ENCODE measurements at regions not wholly inside any gene's neighbourhood (a gene's known extent, or its start where the extent isn't known, plus 50 kb on each side); places are given as distances from the start of the nearest gene placed in this dataset.
"Not testable (repeated sequence)": the region's sequence is repeated elsewhere in the genome, so short reads cannot be mapped to it uniquely, and the experiment has no call there.

GRCh38 chr2:175684466-175684865 is 317.6 kb downstream of the LNPK start:
- DNase-seq (ENCODE audit: low read depth) = no peak

GRCh38 chr2:175679728-175680127 is 322.3 kb downstream of the LNPK start:
- DNase-seq (ENCODE audit: low read depth) = no peak

- no peak for DNase-seq (ENCODE audit: low read depth)
Measured at GRCh38 chr2:175679231-175679630, 322.8 kb downstream of the LNPK start.

- no peak for DNase-seq (ENCODE audit: low read depth)
Measured at GRCh38 chr2:175677880-175678279, 324.2 kb downstream of the LNPK start.

- DNase-seq (ENCODE audit: low read depth) = no peak
Measured at GRCh38 chr2:175676813-175677212, 325.3 kb downstream of the LNPK start.

GRCh38 chr2:175668804-175669203 is 333.3 kb downstream of the LNPK start:
- DNase-seq (ENCODE audit: low read depth) = not testable (repeated sequence)

GRCh38 chr2:175662335-175662734 is 339.7 kb downstream of the LNPK start:
- no peak for DNase-seq (ENCODE audit: low read depth)

GRCh38 chr2:175648577-175649063 is 353.4 kb downstream of the LNPK start:
- no peak for DNase-seq (ENCODE audit: low read depth)

- no peak for DNase-seq (ENCODE audit: low read depth)
Measured at GRCh38 chr2:175647058-175647457, 355.0 kb downstream of the LNPK start.

GRCh38 chr2:175640655-175641054 is 361.4 kb downstream of the LNPK start:
- DNase-seq (ENCODE audit: low read depth) = no peak

- no peak for DNase-seq (ENCODE audit: low read depth)
Measured at GRCh38 chr2:175633227-175633626, 368.8 kb downstream of the LNPK start.

- DNase-seq (ENCODE audit: low read depth) = no peak
Measured at GRCh38 chr2:175631245-175631623, 370.8 kb downstream of the LNPK start.

GRCh38 chr2:175630280-175631244 is 371.5 kb downstream of the LNPK start:
- DNase-seq (ENCODE audit: low read depth) = no peak

- DNase-seq (ENCODE audit: low read depth) = no peak
Measured at GRCh38 chr2:175628243-175628642, 373.8 kb downstream of the LNPK start.

GRCh38 chr2:175627405-175627804 is 374.7 kb downstream of the LNPK start:
- DNase-seq (ENCODE audit: low read depth) = no peak

GRCh38 chr2:175626796-175627195 is 375.3 kb downstream of the LNPK start:
- DNase-seq (ENCODE audit: low read depth) = no peak

GRCh38 chr2:175624785-175625184 is 377.3 kb downstream of the LNPK start:
- no peak for DNase-seq (ENCODE audit: low read depth)

GRCh38 chr2:175624211-175624761 is 377.8 kb downstream of the LNPK start:
- DNase-seq (ENCODE audit: low read depth) = no peak

GRCh38 chr2:175621821-175622220 is 380.2 kb downstream of the LNPK start:
- no peak for DNase-seq (ENCODE audit: low read depth)

GRCh38 chr2:175620106-175620505 is 382.0 kb downstream of the LNPK start:
- no peak for DNase-seq (ENCODE audit: low read depth)

GRCh38 chr2:175619179-175620045 is 382.7 kb downstream of the LNPK start:
- no peak for DNase-seq (ENCODE audit: low read depth)

- no peak for DNase-seq (ENCODE audit: low read depth)
Measured at GRCh38 chr2:175612280-175612679, 389.8 kb downstream of the LNPK start.

Measured in iris pigment epithelial cell (primary cell).